GM18951 (cell line): ENCODE measurements at regions not wholly inside any gene's neighbourhood (a gene's known extent, or its start where the extent isn't known, plus 50 kb on each side); places are given as distances from the start of the nearest gene placed in this dataset.
"Not testable (repeated sequence)": the region's sequence is repeated elsewhere in the genome, so short reads cannot be mapped to it uniquely, and the experiment has no call there.

Source experiments
- POLR2A ChIP-seq: IDR thresholded peaks from 4 replicates; pipeline ENCODE4 v1.6.1; 2011; ENCODE audit warnings: mild to moderate bottlenecking; ENCODE audit not compliant: insufficient read length, insufficient read depth; ENCODE audit errors: extremely low read depth
- in situ Hi-C: fragments of 300-500 bp; cut with MboI; formaldehyde crosslinking; loops from one replicate; pipeline ENCODE4 v1.12.0; 2022; ENCODE audit warnings: low sequenced_read_pairs, mixed read lengths, inconsistent platforms; ENCODE audit not compliant: unreplicated experiment

DNA sequence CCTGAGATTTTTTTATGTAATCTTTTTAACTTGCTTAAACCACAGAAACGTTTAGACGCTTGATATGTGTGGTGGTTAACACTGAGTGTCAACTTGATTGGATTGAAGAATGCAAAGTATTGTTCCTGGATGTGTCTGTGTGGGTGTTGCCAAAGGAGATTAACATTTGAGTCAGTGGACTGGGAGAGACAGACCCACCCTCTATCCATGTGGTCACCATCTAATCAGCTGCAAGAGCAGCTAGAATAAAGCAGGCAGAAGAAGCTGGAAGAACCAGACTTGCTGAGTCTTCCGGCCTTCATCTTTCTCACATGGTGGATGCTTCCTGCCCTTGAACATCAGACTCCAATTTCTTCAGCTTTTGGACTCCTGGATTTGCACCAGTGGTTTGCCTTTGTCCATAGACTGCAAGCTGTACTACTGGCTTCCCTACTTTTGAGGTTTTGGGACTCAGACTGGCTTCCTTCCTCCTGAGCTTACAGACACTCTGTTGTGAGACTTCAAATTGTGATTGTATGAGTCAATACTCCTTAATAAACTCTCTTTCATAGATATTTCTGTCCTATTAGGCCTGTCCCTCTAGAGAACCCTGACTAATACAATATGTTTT, 816.0 kb upstream of the CDH9 start:
- in situ Hi-C loops, result no loop called here
- TF ChIP-seq POLR2A, result no peak

DNA sequence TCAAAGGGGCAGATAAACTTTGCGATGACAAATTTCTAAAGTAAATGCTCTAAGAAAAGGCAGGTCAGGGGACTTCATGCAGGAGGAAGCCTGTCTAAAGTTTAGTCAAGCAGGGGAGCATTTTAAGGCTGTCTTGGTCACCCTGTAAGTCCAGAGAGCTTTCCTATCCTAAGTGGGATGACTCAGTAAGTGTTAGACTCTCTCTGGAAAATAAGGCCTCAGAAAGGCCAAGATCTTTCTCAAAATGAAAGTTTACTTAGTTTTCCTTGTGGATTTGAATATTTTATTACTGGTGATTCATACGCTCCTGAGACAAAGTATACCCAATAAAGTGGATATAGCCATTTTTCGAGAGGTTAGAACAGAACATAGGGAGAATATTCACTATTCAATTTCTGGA, 806.9 kb upstream of the CDH9 start:
- TF ChIP-seq POLR2A, result no peak
- in situ Hi-C loops, result no loop called here

DNA sequence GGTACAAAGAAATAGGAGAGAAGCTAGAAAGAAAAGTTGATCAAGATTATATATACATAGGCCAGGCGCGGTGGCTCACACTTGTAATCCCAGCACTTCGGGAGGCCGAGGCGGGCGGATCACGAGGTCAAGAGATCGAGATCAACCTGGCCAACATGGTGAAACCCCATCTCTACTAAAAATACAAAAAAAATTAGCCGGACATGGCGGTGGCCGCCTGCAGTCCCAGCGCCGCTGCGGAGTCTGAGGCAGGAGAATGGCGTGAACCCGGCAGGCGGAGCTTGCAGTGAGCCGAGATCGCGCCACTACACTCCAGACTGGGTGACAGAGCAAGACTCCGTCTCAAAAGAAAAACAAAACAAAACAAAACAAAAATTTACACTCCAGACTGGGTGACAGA, 798.3 kb upstream of the CDH9 start:
- in situ Hi-C loops, result not testable (repeated sequence)

DNA sequence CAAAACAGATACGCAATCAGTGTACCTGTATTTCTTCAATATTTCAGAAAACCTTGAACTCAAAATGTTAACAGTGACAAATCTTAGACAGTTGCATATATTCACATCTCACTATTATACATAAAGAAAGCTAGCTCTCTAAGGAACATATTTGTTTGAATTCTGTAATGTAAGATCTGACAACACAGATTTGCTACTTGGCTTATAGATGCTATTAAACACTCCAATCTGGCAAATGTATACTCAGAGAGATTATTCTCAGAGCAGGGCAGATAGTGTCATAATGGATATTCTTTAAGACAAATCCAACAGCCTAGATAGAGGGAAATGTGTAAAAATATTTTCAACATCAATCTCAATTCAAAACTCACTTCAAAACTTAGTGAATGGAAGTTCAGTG, 794.5 kb upstream of the CDH9 start:
- in situ Hi-C loops, result no loop called here
- TF ChIP-seq POLR2A, result no peak

DNA sequence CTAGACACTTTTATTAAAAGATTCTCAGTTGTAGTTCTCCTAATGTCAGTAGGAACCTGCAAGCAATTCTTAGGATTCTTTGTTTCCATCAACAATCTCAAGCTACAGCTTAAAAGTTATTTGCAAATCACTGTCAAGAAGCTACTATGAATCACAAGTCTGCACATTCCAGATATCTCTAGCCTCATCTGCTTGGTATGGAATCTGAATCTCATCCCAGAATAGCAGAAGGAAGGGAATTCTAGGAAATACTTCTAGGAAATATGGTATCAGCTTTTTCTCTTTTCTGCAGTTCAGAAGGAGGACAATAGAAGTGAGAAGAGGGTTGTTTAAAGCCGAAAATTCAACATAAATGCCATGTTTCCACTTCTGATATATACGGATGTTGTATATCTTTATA, 792.2 kb upstream of the CDH9 start:
- in situ Hi-C loops, result no loop called here

DNA sequence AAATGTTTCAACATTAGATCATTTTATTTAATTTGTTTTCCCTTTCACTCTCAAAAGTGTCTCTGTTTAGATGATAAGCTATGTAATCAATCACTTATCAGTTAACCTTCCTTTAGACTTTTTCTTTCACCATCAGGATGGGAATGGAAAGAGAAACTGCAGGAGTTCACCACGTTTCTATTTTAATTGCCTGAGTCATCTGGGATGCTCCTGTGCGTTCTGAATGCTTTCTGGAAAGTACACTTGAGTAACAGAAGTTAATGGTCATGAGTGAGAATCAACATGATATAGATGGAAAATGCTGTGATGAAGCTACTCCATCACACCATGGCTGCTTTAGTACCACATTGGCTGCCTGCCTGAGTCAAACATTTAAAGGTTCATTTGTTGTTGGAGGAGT, 783.3 kb upstream of the CDH9 start:
- in situ Hi-C loops, result no loop called here
- no peak for TF ChIP-seq POLR2A

More for the DNA sequence above, 792.2 kb upstream of the CDH9 start:
- no peak for TF ChIP-seq POLR2A

DNA sequence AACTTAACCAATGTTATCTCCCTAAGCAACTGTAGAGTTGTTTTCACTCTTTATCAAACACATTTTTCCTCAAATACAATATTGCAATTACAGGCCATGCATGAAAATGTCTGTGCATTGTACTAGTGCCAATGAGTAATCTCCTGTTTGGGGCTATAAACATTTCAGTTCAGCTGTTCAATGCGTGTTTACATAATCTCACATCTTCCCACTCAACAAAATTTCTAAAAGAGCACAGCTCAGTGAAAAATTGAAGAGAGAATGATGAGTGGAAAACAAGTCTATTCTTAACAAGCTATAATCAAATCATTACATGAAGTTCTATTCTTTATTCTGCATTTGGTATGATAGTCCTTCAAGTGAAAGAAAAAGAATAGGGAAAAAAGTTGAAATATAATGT, 780.5 kb upstream of the CDH9 start:
- no peak for TF ChIP-seq POLR2A
- in situ Hi-C loops, result no loop called here

DNA sequence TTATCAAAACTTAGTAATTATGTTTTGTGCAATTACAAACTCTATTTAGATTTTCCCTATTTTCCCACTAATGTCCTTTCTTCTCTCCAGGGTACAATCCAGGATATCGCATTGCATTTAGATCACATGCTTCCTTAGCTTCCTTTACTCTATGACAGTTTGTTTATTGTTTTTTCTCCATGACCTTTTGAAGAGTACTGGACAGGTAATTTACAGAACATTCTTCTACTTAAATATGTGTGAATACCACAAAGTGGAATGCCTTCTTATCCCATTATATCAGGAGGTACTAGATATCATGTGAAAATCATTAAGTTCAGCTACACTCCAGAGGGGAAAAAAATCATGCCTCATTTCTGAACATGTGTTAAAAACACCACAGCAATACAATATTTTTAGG, 776.6 kb upstream of the CDH9 start:
- in situ Hi-C loops, result no loop called here
- TF ChIP-seq POLR2A, result no peak

DNA sequence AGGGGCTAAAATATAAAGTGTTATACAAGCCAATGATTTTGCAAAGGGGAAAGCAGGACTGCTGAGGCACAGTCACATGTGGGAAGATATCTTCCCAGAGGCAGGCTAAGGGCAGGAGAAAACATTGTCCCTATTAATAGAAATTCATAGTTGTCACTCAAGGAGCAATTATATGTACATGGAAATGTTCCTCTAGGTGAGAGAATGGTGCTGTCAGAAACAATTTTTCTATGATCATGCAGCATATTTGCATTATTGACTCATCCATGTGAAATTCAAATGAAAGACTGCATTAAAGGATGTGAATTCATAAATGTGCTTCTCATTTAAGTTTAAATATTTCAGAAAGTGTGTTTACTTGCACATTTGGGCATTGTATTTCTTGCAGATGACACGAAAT, 775.9 kb upstream of the CDH9 start:
- no peak for TF ChIP-seq POLR2A
- in situ Hi-C loops, result no loop called here

DNA sequence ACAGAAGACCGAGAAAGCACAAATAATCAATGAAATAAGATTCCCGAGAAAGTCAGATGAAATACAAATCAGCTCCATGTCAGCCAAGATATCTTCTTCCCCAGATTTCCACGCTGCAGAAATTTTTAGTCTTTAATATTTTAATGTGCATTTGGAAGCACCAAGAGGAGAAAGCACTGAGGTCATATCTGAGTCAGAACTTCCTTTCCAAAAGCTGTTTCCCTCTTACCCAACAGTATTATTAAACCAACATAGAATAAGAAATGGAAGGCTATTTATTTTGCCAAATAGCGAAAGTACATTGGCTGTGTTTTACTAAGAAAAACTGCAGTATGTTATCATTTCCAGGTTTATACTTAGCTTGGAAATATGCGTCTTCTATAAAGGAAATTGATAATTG, 772.1 kb upstream of the CDH9 start:
- in situ Hi-C loops, result no loop called here
- TF ChIP-seq POLR2A, result no peak

DNA sequence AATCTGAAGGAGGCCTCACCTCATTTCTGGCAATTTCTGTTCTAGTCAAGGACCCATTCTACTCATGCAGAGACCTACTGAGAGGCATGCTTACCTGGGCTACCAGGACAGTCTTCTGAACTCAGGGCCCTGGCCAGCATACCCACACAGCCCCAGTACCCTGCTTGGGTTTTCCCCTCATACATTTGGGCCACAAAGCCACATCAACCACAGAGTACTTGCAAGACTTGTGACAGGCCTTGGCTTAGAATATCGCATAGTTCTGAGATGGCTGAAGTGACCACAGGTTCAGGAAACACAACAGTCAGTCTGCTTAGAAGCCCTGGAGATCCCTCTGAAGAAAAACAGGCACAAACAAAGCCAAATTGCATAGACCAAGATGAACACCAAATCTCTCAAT, 758.8 kb upstream of the CDH9 start:
- in situ Hi-C loops, result no loop called here
- TF ChIP-seq POLR2A, result no peak

DNA sequence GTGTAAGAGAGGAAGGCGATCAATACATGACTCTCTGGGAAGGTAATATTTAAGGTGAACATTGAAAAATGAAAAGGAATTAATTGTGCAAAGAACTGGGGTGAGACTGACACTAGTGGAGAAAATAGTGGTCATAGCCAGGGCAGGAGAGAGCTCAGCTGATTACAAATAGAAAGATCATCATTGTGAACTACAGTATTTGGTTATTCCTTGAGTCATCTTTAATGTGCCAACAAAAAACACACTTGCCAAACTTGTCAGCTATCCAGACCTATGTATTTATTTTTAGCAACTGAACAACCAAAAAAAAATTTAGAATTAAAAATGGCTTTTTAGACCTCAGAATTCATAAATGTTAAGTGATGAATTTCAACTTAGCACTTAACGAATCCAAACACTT, 749.8 kb upstream of the CDH9 start:
- no peak for TF ChIP-seq POLR2A
- in situ Hi-C loops, result no loop called here

DNA sequence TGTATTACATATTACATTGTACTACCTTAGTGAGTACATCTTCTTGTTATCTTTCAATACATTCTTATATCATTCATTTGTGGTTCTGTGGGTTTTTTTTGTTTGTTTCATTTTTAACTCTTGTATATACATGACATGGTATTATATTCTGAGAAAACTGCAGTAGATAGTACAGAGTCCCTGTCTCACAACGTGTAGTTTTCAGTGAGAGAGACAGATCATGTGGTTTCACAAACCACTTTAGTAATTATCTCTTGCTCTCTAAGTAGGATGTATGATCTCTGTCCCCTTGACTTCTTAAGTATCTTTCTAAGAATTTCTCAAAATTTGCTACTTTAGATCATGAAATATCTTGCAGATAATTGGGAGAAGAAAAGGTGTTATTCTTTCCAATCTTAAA, 745.9 kb upstream of the CDH9 start:
- in situ Hi-C loops, result no loop called here

DNA sequence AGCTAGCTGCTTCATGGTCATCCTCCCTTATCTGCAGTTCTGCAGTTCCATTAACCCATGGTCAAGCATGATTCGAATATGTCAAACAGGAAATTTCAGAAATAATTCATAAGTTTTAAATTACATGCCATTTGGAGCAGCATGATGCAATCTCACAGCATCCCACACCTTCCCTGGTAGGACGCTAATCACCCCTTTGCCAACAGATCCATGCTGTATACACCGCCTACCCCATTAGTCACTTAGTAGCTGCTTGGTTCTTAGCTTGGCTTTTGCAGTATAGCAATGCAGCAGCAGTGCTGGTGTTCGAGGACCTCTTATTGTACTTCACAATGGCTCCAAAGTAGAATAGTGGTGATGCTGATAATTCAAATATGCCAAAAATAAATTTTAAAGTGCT, 739.7 kb upstream of the CDH9 start:
- in situ Hi-C loops, result no loop called here
- no peak for TF ChIP-seq POLR2A

More for the DNA sequence above, 745.9 kb upstream of the CDH9 start:
- no peak for TF ChIP-seq POLR2A

DNA sequence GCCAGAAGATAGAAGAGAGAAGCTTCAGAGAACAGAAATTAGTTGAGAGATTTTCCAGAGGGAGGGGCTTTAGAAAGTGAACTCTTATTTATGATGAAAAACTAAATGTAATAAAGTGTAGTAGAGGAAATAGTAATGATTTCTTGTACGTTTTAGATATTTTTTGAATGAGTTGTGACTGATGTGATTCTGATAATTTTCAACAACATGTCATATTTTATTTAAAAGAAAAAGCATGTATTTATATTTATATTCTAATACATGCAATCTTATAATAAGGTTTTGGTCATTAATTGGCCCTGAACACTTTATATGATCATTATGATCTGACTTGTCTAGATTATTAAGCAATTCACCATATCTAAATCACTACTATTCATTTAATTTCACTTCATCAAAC, 735.2 kb upstream of the CDH9 start:
- TF ChIP-seq POLR2A, result no peak
- in situ Hi-C loops, result no loop called here

DNA sequence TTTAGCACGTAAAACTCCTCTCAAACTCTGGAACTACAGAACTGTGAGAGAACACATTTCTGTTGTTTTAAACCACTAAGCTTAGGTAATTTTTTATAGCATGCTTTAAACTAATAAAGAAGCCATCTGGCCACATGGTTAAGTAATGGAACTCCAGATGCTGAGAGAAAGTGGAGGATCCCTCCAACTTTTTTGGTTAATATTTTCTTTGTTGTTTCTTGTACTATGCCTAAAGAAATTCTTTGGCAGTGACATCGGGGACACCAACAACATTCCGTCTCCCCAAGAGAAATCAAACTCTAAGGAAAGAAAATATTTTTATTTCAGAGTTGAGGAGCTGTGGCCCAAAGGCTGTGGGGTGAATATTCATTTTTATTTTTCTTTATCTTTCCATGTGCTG, 734.8 kb upstream of the CDH9 start:
- TF ChIP-seq POLR2A, result no peak
- in situ Hi-C loops, result no loop called here
